GM23338 (cell line): ENCODE measurements at regions not wholly inside any gene's neighbourhood (a gene's known extent, or its start where the extent isn't known, plus 50 kb on each side); places are given as distances from the start of the nearest gene placed in this dataset.

ENCODE experiments used
- ATAC-seq: fragments of 200-7000 bp; cut with Tn5 transposase; 3 replicates; pipeline ENCODE4 v1.9.1; 2020
- DNase-seq: peaks from one replicate; pipeline ENCODE4 v3.0.0-alpha.2; 2015; ENCODE audit warnings: low spot score
- H2AFZ ChIP-seq: fragments of 200-600 bp; sonication (generic); 2 replicates; pipeline ENCODE4 v1.8.0; 2016; ENCODE audit warnings: antibody characterized with exemption, mild to moderate bottlenecking, moderate library complexity
- H3F3A ChIP-seq: fragments of 200-600 bp; sonication (generic); replicated peaks from 2 replicates; pipeline ENCODE4 v1.8.0; 2017; ENCODE audit warnings: antibody characterized with exemption, mixed run types, low read depth
- H3K27ac ChIP-seq: fragments of 200-600 bp; sonication (generic); 2 replicates; pipeline ENCODE4 v1.6.1; 2016; ENCODE audit warnings: low read depth
- H3K27me3 ChIP-seq: fragments of 200-600 bp; sonication (generic); 2 replicates; pipeline ENCODE4 v1.8.0; 2016; ENCODE audit warnings: mild to moderate bottlenecking, mixed run types, moderate library complexity; ENCODE audit not compliant: insufficient read depth
- H3K36me3 ChIP-seq: fragments of 200-600 bp; sonication (generic); 2 replicates; pipeline ENCODE4 v1.8.0; 2016; ENCODE audit warnings: mild to moderate bottlenecking; ENCODE audit not compliant: insufficient read depth
- H3K4me1 ChIP-seq: fragments of 200-600 bp; sonication (generic); 2 replicates; pipeline ENCODE4 v1.8.0; 2016; ENCODE audit warnings: mild to moderate bottlenecking, moderate library complexity; ENCODE audit not compliant: insufficient read depth
- H3K4me2 ChIP-seq: fragments of 200-600 bp; sonication (generic); 2 replicates; pipeline ENCODE4 v1.7.1; 2017; ENCODE audit warnings: mixed run types
- H3K4me3 ChIP-seq: fragments of 200-600 bp; sonication (generic); 2 replicates; pipeline ENCODE4 v1.6.1; 2016; ENCODE audit warnings: mixed run types
- H3K79me2 ChIP-seq: fragments of 200-600 bp; sonication (generic); replicated peaks from 2 replicates; pipeline ENCODE4 v1.8.0; 2017; ENCODE audit warnings: mild to moderate bottlenecking; ENCODE audit not compliant: insufficient read depth
- H3K9me2 ChIP-seq: fragments of 200-600 bp; sonication (generic); 2 replicates; pipeline ENCODE4 v1.8.0; 2017; ENCODE audit not compliant: insufficient read depth
- H4K20me1 ChIP-seq: fragments of 200-600 bp; sonication (generic); replicated peaks from 2 replicates; pipeline ENCODE4 v1.8.0; 2017; ENCODE audit warnings: mild to moderate bottlenecking; ENCODE audit not compliant: insufficient read depth
- H3K27ac Mint-ChIP-seq: 2 replicates; pipeline ENCODE4 v1.8.0; 2020; ENCODE audit warnings: inconsistent platforms, mild to moderate bottlenecking, moderate library complexity, mixed read lengths
- H3K27me3 Mint-ChIP-seq: 3 replicates; pipeline ENCODE4 v1.8.0; 2022; ENCODE audit warnings: low read depth, mild to moderate bottlenecking, moderate library complexity, mixed read lengths, inconsistent platforms; ENCODE audit not compliant: insufficient read depth, poor library complexity
- H3K36me3 Mint-ChIP-seq: 3 replicates; pipeline ENCODE4 v1.8.0; 2021; ENCODE audit warnings: low read depth, mild to moderate bottlenecking, inconsistent platforms, moderate library complexity, mixed read lengths
- H3K4me1 Mint-ChIP-seq: 3 replicates; pipeline ENCODE4 v1.8.0; 2020; ENCODE audit warnings: mild to moderate bottlenecking, inconsistent platforms, mixed read lengths
- H3K4me3 Mint-ChIP-seq: 3 replicates; pipeline ENCODE4 v1.8.0; 2021; ENCODE audit warnings: moderate library complexity, mild to moderate bottlenecking, inconsistent platforms, mixed read lengths
- H3K9me3 Mint-ChIP-seq: 3 replicates; pipeline ENCODE4 v1.8.0; 2020; ENCODE audit warnings: moderate library complexity, mild to moderate bottlenecking, inconsistent platforms, mixed read lengths
- CREB1 ChIP-seq: fragments of 250-450 bp; sonication (Bioruptor Pico); IDR thresholded peaks from 2 replicates; pipeline ENCODE4 v1.5.0; 2020; ENCODE audit warnings: low read depth, mild to moderate bottlenecking, moderate library complexity
- EZH2 ChIP-seq: fragments of 200-600 bp; sonication (generic); IDR thresholded peaks from one replicate; pipeline ENCODE4 v1.8.0; 2017; ENCODE audit warnings: antibody characterized with exemption, mild to moderate bottlenecking, low read depth; ENCODE audit not compliant: unreplicated experiment
- EZH2phosphoT487 ChIP-seq: fragments of 200-600 bp; sonication (generic); IDR thresholded peaks from one replicate; pipeline ENCODE4 v1.8.1; 2018; ENCODE audit warnings: antibody characterized with exemption; ENCODE audit not compliant: unreplicated experiment
- JUNB ChIP-seq: IDR thresholded peaks from one replicate; pipeline ENCODE4 v1.6.1; 2016; ENCODE audit warnings: antibody characterized with exemption; ENCODE audit not compliant: unreplicated experiment
- NANOG ChIP-seq: IDR thresholded peaks from 2 replicates; pipeline ENCODE4 v1.6.1; 2016; ENCODE audit warnings: antibody characterized with exemption, borderline replicate concordance
- POLR2AphosphoS5 ChIP-seq: IDR thresholded peaks from 2 replicates; pipeline ENCODE4 v1.6.1; 2016; ENCODE audit warnings: antibody characterized with exemption, low read depth
- STAT1 ChIP-seq: IDR thresholded peaks from one replicate; pipeline ENCODE4 v1.6.1; 2016; ENCODE audit warnings: antibody characterized with exemption; ENCODE audit not compliant: unreplicated experiment
- ZNF114 ChIP-seq: fragments of 250-450 bp; sonication (Bioruptor Pico); IDR thresholded peaks from 2 replicates; pipeline ENCODE4 v1.5.0; 2020; ENCODE audit warnings: mild to moderate bottlenecking, moderate library complexity
- TF ChIP-seq, protein P1 (sequence below), 2 experiments: fragments of 200-600 bp in 1 of 2; sonication (generic) in 1 of 2; conservative IDR thresholded peaks; 2 replicates each; pipeline versions ENCODE4 v1.5.1 to v1.6.1; 2016 to 2017; ENCODE audit warnings: antibody characterized with exemption in 2 of 2, low read depth in 2 of 2, mild to moderate bottlenecking in 2 of 2, moderate library complexity in 1 of 2
- TF ChIP-seq, protein P2 (sequence below): IDR thresholded peaks from 2 replicates; pipeline ENCODE4 v1.6.1; 2016; ENCODE audit warnings: antibody characterized with exemption

DNA sequence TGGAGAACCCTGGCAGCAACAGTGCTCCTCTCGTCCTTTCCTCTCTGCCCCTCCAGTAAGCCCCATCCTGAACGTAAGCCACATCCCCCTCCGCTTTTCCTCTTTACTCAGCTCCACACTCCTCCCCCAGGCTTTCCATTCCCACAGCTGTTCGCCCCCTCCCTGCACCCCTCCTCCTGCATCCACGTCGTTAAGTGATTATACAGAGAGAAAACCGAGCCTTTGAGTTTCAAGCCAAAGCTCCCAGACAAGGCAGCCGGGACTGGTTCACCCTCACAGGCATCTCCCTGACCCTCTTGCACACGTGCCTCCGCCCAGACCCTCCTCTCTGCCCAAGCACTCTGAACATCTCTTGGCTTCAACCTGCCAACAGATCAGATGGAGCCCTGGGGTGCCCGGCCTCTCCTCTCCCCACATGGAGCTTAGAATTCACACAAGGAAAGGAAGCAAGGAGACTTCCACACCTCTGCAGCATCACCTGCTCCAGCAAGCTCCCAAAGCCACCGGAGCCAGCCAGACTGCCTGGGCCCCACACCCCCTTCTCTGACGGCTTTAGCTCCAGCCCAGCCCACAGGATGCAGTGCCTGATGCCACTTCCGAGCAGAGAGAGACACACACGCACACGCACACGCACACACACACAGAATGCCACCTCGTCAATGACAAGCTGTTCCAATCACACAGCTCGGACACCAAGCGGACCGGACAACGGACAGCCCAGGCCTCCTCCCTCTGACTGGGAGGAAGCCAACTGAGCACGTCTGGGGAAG, 99.9 kb upstream of the CCL2 start:
- Mint-ChIP-seq H3K4me1 (peaks cover 71% of the 10 kb centered on the region), H3K9me3 (peaks cover 10% of the 10 kb centered on the region), H3K36me3 (peaks cover 21% of the 10 kb centered on the region), H3K4me3 (peak overlapping the region; percentile 78), H3K27me3 (peaks cover 18% of the 10 kb centered on the region), H3K27ac (peak overlapping the region; percentile 32; the same call in 1 of the 2 replicates)
- H3K9me2 ChIP-seq, result peaks cover 9% of the 10 kb centered on the region; the same call in 1 of the 2 replicates
- peak overlapping the region; percentile 35; the same call in 1 of the 2 replicates for H2AFZ ChIP-seq
- H4K20me1 ChIP-seq, result no peaks in the 10 kb centered on the region
- peaks cover 55% of the 10 kb centered on the region for H3K4me1 ChIP-seq
- peaks cover 60% of the 10 kb centered on the region for H3K79me2 ChIP-seq
- 0 out of 2 replicates have a peak overlapping the region, but pooled peaks have one; percentile 11 for H3K27ac ChIP-seq
- no peaks in the 10 kb centered on the region for H3K36me3 ChIP-seq
- ATAC-seq (no peak), DNase-seq (peak; percentile 51)
- peaks cover 22% of the 10 kb centered on the region for H3F3A ChIP-seq
- H3K4me3 ChIP-seq, result peak overlapping the region; percentile 74
- peak overlapping the region; percentile 97 for H3K4me2 ChIP-seq
- H3K27me3 ChIP-seq, result 0 out of 2 replicates have a peak, but pooled peaks cover 3% of the 10 kb centered on the region
- TF ChIP-seq JUNB, result no peak
- no peak for TF ChIP-seq STAT1
- no peak for TF ChIP-seq POLR2AphosphoS5
- TF ChIP-seq EZH2phosphoT487, result no peak

DNA sequence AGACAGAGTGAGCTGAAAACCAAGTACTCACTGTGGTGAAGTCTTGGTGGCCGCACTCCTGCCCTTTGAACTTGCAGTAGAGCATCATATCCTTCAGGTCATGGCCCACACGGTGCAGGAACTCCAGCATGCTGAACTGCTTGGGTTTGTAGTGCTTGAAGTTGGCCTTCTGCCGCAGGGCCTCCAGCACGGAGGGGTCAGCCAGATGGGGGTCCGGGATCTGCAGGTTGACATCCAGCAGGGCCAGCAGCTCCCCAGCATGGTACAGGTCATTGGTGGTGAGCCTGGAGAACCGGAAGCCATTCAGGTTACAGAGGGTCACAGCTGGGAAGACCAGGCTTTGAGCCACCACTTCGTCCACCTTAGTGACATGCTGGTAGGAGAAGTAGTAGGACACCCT, 99.1 kb upstream of the CCL2 start:
- TF ChIP-seq, protein P1, sequence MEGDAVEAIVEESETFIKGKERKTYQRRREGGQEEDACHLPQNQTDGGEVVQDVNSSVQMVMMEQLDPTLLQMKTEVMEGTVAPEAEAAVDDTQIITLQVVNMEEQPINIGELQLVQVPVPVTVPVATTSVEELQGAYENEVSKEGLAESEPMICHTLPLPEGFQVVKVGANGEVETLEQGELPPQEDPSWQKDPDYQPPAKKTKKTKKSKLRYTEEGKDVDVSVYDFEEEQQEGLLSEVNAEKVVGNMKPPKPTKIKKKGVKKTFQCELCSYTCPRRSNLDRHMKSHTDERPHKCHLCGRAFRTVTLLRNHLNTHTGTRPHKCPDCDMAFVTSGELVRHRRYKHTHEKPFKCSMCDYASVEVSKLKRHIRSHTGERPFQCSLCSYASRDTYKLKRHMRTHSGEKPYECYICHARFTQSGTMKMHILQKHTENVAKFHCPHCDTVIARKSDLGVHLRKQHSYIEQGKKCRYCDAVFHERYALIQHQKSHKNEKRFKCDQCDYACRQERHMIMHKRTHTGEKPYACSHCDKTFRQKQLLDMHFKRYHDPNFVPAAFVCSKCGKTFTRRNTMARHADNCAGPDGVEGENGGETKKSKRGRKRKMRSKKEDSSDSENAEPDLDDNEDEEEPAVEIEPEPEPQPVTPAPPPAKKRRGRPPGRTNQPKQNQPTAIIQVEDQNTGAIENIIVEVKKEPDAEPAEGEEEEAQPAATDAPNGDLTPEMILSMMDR (conservative IDR thresholded peaks at IDR 0.05; ENCODE audit: low read depth in 2 of 2), result no peak
- no peak for TF ChIP-seq ZNF114 (CRISPR knock-in tag)
- H3K27me3 ChIP-seq, result 0 out of 2 replicates have a peak, but pooled peaks cover 3% of the 10 kb centered on the region
- no peaks in the 10 kb centered on the region for H4K20me1 ChIP-seq
- H3K27me3 Mint-ChIP-seq, result peaks cover 16% of the 10 kb centered on the region
- H3K79me2 ChIP-seq, result peaks cover 54% of the 10 kb centered on the region
- ATAC-seq, result no peak
- H3K4me3 Mint-ChIP-seq, result peak overlapping the region; percentile 78
- peaks cover 22% of the 10 kb centered on the region for H3F3A ChIP-seq
- peaks cover 20% of the 10 kb centered on the region for H3K36me3 Mint-ChIP-seq
- H3K9me3 Mint-ChIP-seq, result peaks cover 10% of the 10 kb centered on the region
- H3K27ac ChIP-seq, result peak overlapping the region; percentile 99
- H3K4me1 Mint-ChIP-seq, result peaks cover 75% of the 10 kb centered on the region
- DNase-seq, result no peak
- H3K36me3 ChIP-seq, result no peaks in the 10 kb centered on the region
- H2AFZ ChIP-seq, result 0 out of 2 replicates have a peak overlapping the region, but pooled peaks have one; percentile 23
- H3K4me2 ChIP-seq, result peak overlapping the region; percentile 97
- peak overlapping the region; percentile 74 for H3K4me3 ChIP-seq
- peaks cover 9% of the 10 kb centered on the region; the same call in 1 of the 2 replicates for H3K9me2 ChIP-seq
- H3K4me1 ChIP-seq, result peaks cover 55% of the 10 kb centered on the region
- H3K27ac Mint-ChIP-seq, result peak overlapping the region; percentile 87; the same call in 1 of the 2 replicates

DNA sequence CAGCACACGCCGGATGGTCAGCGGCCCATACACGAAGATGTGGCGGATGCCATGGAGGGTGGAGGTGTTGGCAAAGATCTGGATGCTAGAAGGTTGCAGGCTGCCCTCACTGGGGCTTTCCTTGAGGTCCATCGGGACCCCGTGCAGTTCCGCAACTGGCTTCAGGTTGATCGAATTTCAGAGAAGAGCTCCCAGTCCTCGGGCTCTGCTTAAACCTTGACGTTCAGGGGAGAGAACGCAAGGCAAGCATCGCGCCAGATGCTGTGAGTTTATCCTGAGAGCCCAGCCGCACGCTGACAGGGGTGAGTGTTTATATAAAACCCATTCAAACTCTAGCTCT, 98.7 kb upstream of the CCL2 start:
- no peaks in the 10 kb centered on the region for H3K36me3 ChIP-seq
- Mint-ChIP-seq H3K27me3 (peaks cover 16% of the 10 kb centered on the region), H3K27ac (peak overlapping the region; percentile 87), H3K4me1 (peaks cover 74% of the 10 kb centered on the region), H3K36me3 (peaks cover 18% of the 10 kb centered on the region), H3K4me3 (peak overlapping the region; percentile 78), H3K9me3 (peaks cover 10% of the 10 kb centered on the region)
- peaks cover 22% of the 10 kb centered on the region for H3F3A ChIP-seq
- H3K27ac ChIP-seq, result peak overlapping the region; percentile 99
- ATAC-seq, result peak; percentile 9
- peaks cover 8% of the 10 kb centered on the region; the same call in 1 of the 2 replicates for H3K9me2 ChIP-seq
- H3K4me2 ChIP-seq, result peak overlapping the region; percentile 97
- H3K79me2 ChIP-seq, result peaks cover 50% of the 10 kb centered on the region
- peak overlapping the region; percentile 43; the same call in 1 of the 2 replicates for H2AFZ ChIP-seq
- H3K27me3 ChIP-seq, result 0 out of 2 replicates have a peak, but pooled peaks cover 3% of the 10 kb centered on the region
- peak overlapping the region; percentile 74 for H3K4me3 ChIP-seq
- H4K20me1 ChIP-seq, result no peaks in the 10 kb centered on the region
- DNase-seq, result peak; percentile 36
- H3K4me1 ChIP-seq, result peaks cover 52% of the 10 kb centered on the region
- no peak for TF ChIP-seq POLR2AphosphoS5
- no peak for TF ChIP-seq NANOG
- TF ChIP-seq CREB1 (CRISPR knock-in tag), result no peak
- no peak for TF ChIP-seq JUNB
- TF ChIP-seq EZH2phosphoT487, result no peak
- TF ChIP-seq, protein P2, sequence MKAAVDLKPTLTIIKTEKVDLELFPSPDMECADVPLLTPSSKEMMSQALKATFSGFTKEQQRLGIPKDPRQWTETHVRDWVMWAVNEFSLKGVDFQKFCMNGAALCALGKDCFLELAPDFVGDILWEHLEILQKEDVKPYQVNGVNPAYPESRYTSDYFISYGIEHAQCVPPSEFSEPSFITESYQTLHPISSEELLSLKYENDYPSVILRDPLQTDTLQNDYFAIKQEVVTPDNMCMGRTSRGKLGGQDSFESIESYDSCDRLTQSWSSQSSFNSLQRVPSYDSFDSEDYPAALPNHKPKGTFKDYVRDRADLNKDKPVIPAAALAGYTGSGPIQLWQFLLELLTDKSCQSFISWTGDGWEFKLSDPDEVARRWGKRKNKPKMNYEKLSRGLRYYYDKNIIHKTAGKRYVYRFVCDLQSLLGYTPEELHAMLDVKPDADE, result no peak
- TF ChIP-seq EZH2, result no peak
- TF ChIP-seq ZNF114 (CRISPR knock-in tag), result no peak
